ENCODE measurements at regions not wholly inside any gene's neighbourhood (a gene's known extent, or its start where the extent isn't known, plus 50 kb on each side); places are given as distances from the start of the nearest gene placed in this dataset.

DNA sequence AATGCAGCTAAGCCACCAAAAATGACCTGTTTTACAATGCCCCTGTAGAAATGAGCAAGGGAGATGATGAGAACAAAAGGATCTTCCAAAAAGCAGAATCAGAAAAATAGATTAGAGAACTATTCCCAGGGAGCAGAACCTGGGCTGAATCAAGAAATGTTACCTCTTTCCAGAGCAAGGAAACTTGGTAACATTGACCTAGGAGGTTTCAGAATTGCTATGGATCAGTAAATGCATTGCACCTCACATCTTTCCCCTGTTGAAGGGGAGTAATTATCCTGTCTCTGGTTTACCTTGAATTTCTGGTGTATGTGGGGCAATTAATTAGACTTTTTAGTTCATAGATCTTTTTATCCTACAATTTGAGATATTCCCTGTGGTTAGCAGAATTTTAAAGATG is 151.2 kb upstream of the RAI14 start (continued):
- no peak for TF ChIP-seq ZBTB21 (CRISPR knock-in tag; IDR thresholded peaks at IDR 0.05; ENCODE audit: borderline replicate concordance)
- TF ChIP-seq SMAD3 (CRISPR knock-in tag; IDR thresholded peaks at IDR 0.05; ENCODE audit: borderline replicate concordance), result no peak
- TF ChIP-seq PRRX2 (CRISPR knock-in tag; IDR thresholded peaks at IDR 0.05), result no peak
- no peak for TF ChIP-seq GABPB1 (CRISPR knock-in tag; IDR thresholded peaks at IDR 0.05)
- TF ChIP-seq HMGA2 (CRISPR knock-in tag; IDR thresholded peaks at IDR 0.05), result no peak
- no peak for TF ChIP-seq JUN (CRISPR knock-in tag; IDR thresholded peaks at IDR 0.05)

DNA sequence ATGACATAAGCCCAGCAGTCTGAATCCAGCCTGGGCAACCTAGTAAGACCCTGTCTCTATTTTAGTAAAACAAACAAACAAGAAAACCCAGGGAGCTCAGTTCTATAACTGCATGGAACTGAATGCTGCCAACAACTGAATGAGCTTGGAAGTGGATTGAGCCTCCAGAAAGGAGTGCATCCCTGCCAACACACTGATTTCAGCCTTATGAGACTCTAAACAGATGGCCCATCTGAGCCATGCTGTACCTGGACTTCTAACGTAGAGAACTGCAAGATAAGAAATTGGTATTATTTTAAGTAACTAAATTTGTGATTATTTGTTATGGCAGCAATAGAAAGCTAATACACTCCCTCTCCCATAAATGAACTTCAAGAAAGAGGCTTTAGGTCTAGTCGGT is 150.4 kb upstream of the RAI14 start:
- ChIA-PET POLR2A (no interaction called here), CTCF (no interaction called here)
- H3K27me3 Mint-ChIP-seq (ENCODE audit: low read depth), result no peaks in the 10 kb centered on the region; the same call in 1 of the 2 replicates
- H3K36me3 Mint-ChIP-seq, result no peaks in the 10 kb centered on the region
- H3K4me3 Mint-ChIP-seq, result no peak overlapping the region
- ATAC-seq (no peak), DNase-seq (ENCODE audit: low spot score) (no peak)
- no peak overlapping the region for H3K27ac Mint-ChIP-seq
- TF ChIP-seq KAT7 (CRISPR knock-in tag; IDR thresholded peaks at IDR 0.05; ENCODE audit: borderline replicate concordance) (no peak), SOX15 (CRISPR knock-in tag; IDR thresholded peaks at IDR 0.05) (no peak), RELA (CRISPR knock-in tag; IDR thresholded peaks at IDR 0.05; ENCODE audit: borderline replicate concordance) (no peak), NR1H2 (CRISPR knock-in tag; IDR thresholded peaks at IDR 0.05) (no peak), ESRRA (CRISPR knock-in tag; IDR thresholded peaks at IDR 0.05; ENCODE audit: borderline replicate concordance) (no peak), GRHL2 (CRISPR knock-in tag; IDR thresholded peaks at IDR 0.05; ENCODE audit: insufficient replicate concordance, severe bottlenecking) (no peak), ZNF416 (CRISPR knock-in tag; IDR thresholded peaks at IDR 0.05) (no peak), PRRX2 (CRISPR knock-in tag; IDR thresholded peaks at IDR 0.05) (no peak), NFE2L1 (CRISPR knock-in tag; IDR thresholded peaks at IDR 0.05) (no peak), ZNF219 (CRISPR knock-in tag; IDR thresholded peaks at IDR 0.05; ENCODE audit: borderline replicate concordance) (no peak), NR2C2 (CRISPR knock-in tag; IDR thresholded peaks at IDR 0.05) (no peak), ZNF232 (CRISPR knock-in tag; IDR thresholded peaks at IDR 0.05) (no peak), IRF2 (CRISPR knock-in tag; IDR thresholded peaks at IDR 0.05; ENCODE audit: borderline replicate concordance, low read depth) (no peak), SMAD3 (CRISPR knock-in tag; IDR thresholded peaks at IDR 0.05; ENCODE audit: borderline replicate concordance) (no peak), CREM (CRISPR knock-in tag; IDR thresholded peaks at IDR 0.05) (no peak), ZNF423 (CRISPR knock-in tag; IDR thresholded peaks at IDR 0.05) (no peak)
- TF ChIP-seq, protein P1, sequence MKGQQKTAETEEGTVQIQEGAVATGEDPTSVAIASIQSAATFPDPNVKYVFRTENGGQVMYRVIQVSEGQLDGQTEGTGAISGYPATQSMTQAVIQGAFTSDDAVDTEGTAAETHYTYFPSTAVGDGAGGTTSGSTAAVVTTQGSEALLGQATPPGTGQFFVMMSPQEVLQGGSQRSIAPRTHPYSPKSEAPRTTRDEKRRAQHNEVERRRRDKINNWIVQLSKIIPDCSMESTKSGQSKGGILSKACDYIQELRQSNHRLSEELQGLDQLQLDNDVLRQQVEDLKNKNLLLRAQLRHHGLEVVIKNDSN (CRISPR knock-in tag; IDR thresholded peaks at IDR 0.05), result no peak
- TF ChIP-seq, protein P2, sequence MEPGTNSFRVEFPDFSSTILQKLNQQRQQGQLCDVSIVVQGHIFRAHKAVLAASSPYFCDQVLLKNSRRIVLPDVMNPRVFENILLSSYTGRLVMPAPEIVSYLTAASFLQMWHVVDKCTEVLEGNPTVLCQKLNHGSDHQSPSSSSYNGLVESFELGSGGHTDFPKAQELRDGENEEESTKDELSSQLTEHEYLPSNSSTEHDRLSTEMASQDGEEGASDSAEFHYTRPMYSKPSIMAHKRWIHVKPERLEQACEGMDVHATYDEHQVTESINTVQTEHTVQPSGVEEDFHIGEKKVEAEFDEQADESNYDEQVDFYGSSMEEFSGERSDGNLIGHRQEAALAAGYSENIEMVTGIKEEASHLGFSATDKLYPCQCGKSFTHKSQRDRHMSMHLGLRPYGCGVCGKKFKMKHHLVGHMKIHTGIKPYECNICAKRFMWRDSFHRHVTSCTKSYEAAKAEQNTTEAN (CRISPR knock-in tag; IDR thresholded peaks at IDR 0.05), result no peak
- TF ChIP-seq, protein P3, sequence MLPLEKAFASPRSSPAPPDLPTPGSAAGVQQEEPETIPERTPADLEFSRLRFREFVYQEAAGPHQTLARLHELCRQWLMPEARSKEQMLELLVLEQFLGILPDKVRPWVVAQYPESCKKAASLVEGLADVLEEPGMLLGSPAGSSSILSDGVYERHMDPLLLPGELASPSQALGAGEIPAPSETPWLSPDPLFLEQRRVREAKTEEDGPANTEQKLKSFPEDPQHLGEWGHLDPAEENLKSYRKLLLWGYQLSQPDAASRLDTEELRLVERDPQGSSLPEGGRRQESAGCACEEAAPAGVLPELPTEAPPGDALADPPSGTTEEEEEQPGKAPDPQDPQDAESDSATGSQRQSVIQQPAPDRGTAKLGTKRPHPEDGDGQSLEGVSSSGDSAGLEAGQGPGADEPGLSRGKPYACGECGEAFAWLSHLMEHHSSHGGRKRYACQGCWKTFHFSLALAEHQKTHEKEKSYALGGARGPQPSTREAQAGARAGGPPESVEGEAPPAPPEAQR (CRISPR knock-in tag; IDR thresholded peaks at IDR 0.05), result no peak
- TF ChIP-seq, protein P4, sequence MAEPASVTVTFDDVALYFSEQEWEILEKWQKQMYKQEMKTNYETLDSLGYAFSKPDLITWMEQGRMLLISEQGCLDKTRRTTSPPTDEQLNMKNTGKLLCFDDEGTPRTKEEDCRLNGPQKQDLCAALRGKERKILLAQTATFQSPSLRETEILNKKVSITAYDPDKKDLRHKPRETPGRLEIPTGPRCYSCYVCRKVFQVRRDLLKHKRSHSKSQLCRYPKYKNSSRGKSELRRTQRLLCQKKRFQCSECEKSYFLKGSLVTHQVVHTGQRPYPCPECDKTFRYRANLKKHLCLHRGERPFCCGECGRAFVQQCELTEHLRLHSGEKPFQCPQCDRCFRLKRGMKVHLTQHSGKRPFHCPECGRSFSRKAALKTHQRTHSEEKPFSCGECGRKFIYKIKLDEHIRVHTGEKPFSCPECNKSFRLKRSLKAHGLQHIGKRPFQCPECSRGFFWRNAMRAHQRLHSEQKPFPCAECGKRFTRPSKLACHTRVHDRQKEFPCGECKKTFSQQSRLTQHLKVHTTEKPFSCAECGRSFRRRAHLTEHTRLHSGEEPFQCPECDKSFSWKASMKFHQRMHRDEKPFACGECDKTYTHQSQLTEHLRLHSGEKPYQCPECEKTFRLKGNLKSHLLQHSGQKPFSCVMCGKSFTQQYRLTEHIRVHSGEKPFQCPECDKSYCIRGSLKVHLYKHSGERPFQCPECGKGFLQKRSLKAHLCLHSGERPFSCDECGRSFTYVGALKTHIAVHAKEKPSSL (CRISPR knock-in tag; conservative IDR thresholded peaks at IDR 0.05), result no peak
- peaks cover 14% of the 10 kb centered on the region for H3K9me3 Mint-ChIP-seq
- H3K4me1 Mint-ChIP-seq, result peaks cover 15% of the 10 kb centered on the region
